ENCODE measurements at regions not wholly inside any gene's neighbourhood (a gene's known extent, or its start where the extent isn't known, plus 50 kb on each side); places are given as distances from the start of the nearest gene placed in this dataset.
"Not testable (repeated sequence)": the region's sequence is repeated elsewhere in the genome, so short reads cannot be mapped to it uniquely, and the experiment has no call there.

- DNase-seq (ENCODE audit: insufficient read length, low spot score) = no peak
Measured at GRCh38 chr4:66571145-66571695, 900.9 kb upstream of the EPHA5 start.

DNA sequence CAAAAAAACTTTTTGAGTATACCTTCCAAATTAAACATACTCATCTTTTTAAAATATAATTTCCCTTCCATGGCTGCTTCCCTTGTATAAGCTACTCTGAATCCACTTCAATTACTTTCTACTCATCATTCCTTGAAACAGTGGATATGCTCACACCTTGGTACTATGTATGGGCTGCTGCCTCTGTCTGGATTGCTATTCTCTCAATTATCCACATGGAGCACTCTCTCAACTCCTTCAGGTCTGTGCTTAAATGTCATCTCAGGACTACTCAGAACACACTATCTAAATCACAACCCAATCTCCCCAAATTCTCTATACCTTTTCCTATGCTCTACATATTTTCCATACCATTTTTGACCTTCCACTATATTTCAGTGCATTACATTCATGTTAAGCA lies 898.9 kb upstream of the EPHA5 start:
- FAIRE-seq (no peak), DNase-seq (ENCODE audit: insufficient read length, low spot score) (no peak)

More at GRCh38 chr4:66571145-66571695, 900.9 kb upstream of the EPHA5 start:
- FAIRE-seq = no peak

DNA sequence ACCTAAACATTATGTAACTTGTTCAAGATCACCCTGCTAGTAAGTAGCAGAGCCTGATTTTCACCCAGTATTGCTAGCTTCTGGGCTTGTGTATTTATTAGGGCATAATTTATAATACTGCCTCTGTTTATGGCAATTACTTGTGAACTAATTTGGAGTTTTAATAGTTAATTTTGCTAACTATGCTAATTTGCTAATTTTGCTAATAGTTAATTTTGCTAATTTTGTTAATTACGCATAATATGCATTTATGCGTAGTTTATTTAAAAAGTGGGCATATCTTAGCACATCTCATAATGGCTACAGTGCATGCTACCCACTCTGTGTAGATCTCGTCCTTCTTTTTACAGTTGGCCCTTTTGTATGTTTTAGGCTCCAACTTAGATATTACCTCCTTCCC lies 898.1 kb upstream of the EPHA5 start:
- FAIRE-seq (no peak), DNase-seq (ENCODE audit: insufficient read length, low spot score) (no peak)

DNA sequence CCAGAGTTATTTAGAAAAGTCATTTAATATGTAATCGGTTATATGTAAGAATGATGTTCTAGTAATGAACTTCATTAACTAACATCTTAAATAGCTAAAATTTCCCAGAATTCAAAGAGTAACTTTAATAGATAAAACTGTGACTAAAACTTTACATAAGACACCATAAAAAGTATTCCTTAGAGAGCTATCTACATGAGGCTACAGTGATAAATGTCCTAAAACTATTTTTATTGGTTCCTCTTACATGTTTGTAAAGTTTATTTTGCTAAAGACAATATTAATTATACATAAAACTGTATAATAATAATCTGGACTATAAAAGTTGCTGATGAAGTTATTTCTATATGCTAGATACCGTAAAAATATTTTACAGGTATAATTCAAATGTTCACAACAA lies 897.7 kb upstream of the EPHA5 start:
- no peak for DNase-seq (ENCODE audit: insufficient read length, low spot score)
- FAIRE-seq = no peak

GRCh38 chr4:66567551-66567950 lies 897.3 kb upstream of the EPHA5 start:
- DNase-seq (ENCODE audit: insufficient read length, low spot score) (no peak), FAIRE-seq (no peak)

DNA sequence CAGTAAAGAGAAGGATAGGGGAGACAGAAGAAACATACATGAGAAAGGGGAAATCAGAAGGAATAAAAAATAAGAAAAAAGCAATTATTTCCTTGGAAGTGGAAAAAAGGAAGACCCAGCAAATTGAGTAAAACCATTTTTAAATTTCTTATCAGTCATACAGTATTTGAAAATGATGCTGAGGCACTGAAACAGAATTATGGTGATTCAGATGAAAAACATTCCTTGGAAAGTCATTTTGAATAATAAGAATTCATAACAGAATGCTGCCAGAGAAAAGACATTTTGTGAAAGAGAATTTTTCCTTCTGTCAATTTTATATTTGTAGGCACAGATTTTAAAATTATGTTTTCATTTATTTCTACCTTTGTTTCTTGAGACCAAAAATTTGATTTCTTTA lies 895.5 kb upstream of the EPHA5 start:
- no peak for FAIRE-seq

GRCh38 chr4:66564901-66565651 lies 894.8 kb upstream of the EPHA5 start:
- DNase-seq (ENCODE audit: insufficient read length, low spot score) (no peak), FAIRE-seq (no peak)

More for the DNA sequence above, 895.5 kb upstream of the EPHA5 start:
- DNase-seq (ENCODE audit: insufficient read length, low spot score) = no peak

GRCh38 chr4:66562276-66562806 lies 892.1 kb upstream of the EPHA5 start:
- no peak for FAIRE-seq
- DNase-seq (ENCODE audit: insufficient read length, low spot score) = no peak

DNA sequence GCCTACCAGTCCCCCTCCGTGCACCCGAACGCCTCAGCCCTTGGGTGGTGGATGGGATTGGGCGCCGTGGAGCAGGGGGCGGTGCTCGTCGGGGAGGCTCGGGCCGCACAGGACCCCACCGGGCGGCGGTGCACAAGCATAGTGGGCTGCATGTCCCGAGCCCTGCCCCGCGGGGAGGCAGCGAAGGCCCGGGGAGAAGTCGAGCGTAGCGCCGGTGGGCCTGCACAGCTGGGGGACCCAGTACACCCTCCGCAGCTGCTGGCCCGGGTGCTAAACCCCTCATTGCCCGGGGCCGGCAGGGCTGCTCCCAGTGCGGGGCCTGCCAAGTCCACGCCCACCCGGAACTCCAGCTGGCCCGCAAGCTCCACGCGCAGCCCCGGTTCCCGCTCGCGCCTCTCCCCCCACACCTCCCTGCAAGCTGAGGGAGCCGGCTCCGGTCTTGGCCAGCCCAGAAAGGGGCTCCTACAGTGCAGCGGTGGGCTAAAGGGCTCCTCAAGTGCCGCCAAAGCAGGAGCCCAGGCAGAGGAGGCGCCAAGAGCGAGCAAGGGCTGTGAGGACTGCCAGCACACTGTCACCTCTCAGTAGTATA lies 891.3 kb upstream of the EPHA5 start:
- FAIRE-seq = not testable (repeated sequence)

DNA sequence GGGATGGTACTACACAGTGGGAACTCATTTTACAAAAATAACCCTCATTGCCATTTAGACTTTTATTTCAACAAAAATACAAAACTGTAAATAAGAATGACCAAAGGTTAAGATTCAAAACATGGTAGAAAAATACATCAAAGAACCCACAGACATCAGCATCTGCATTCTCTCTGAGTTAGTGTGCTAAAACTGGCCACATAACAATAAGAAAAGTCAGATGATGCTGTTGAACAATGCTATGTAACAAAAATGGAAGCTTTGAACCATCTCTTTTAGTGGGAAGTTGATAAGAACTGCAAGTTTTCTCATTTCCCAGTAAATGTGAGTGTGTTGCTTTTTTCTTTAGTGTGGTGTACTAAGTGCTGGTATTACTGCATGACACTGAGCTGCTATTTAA lies 888.4 kb upstream of the EPHA5 start:
- no peak for DNase-seq (ENCODE audit: insufficient read length, low spot score)
- no peak for FAIRE-seq

More for the DNA sequence above, 891.3 kb upstream of the EPHA5 start:
- not testable (repeated sequence) for DNase-seq (ENCODE audit: insufficient read length, low spot score)

GRCh38 chr4:66556651-66557278 lies 886.5 kb upstream of the EPHA5 start:
- DNase-seq (ENCODE audit: insufficient read length, low spot score) (no peak), FAIRE-seq (no peak)

DNA sequence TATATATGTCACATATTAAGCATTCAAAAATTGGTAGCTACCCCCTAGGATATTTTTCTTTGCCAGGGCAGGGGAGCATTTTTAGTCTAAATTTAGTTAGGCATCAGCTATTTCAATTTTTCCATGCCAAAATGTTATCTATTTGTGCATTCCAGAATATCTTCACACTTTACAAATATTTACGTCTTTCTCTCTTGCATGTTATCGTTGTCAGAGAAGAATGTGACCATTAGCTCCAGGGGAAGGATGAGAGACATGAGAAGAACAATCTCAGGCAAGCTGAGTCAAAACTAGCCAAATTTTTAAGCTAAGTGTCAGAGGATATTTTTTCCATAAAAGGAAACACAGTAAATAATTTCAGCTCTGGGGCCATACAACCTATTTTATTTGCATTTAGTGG lies 885.0 kb upstream of the EPHA5 start:
- no peak for FAIRE-seq

DNA sequence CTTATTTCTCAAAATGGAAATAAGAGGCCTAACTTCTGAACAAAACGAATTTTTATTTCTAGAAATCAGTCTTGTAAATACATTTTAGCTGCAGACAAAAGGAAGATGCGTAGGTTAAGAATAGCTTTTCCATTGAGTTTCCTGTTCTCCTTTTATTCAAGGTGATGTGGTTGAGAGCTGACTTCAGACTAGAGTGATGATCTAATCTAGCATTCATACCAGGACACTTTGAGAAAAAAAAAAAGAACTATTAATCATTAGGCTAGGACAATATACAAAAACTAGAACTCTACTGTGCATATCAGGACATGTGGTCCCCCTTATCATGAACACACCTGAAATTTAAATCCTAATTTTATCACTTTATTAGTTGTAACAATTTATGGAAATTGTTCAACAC lies 884.5 kb upstream of the EPHA5 start:
- FAIRE-seq = no peak
- DNase-seq (ENCODE audit: insufficient read length, low spot score) = no peak

More for the DNA sequence above, 885.0 kb upstream of the EPHA5 start:
- DNase-seq (ENCODE audit: insufficient read length, low spot score) = no peak

GRCh38 chr4:66545301-66545700 lies 875.0 kb upstream of the EPHA5 start:
- FAIRE-seq; DNase-seq (ENCODE audit: insufficient read length, low spot score): not testable (repeated sequence)

DNA sequence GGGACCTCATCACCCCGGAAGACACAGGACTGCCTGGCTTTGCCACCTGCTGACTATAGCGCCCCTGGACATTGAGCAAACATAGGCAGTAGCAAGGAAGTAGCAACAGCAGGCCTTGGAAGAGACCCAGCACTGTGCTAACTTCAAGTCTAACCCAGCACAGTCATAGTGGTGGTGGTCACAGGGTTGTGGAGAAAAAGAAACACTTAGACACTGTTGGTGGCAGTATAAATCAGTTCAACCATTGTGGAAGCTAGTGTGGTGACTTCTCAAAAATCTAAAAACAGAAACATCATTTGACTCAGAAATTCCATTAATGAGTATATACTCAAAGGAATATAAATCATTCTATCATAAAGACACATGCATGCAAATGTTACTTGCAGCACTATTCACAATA lies 874.0 kb upstream of the EPHA5 start:
- FAIRE-seq = no peak
- no peak for DNase-seq (ENCODE audit: insufficient read length, low spot score)

DNA sequence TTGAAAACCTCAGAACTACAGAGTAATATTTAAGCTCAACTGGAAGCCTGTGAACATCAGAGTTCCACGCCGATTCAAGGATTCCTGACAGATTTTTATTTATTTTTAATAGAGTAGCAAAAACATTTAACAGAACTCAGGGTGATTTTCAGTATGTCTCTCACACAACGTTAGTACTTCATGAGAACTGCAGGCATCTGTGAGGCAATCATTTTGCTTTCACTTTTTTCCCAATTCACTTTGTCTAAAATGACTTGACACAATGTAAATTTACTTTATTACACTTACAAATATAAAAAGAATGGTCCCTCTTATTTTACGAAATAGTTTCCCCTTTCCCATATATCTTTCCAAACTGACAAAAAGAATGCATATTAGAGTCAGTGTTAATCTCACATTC lies 869.5 kb upstream of the EPHA5 start:
- DNase-seq (ENCODE audit: insufficient read length, low spot score) (no peak), FAIRE-seq (no peak)

DNA sequence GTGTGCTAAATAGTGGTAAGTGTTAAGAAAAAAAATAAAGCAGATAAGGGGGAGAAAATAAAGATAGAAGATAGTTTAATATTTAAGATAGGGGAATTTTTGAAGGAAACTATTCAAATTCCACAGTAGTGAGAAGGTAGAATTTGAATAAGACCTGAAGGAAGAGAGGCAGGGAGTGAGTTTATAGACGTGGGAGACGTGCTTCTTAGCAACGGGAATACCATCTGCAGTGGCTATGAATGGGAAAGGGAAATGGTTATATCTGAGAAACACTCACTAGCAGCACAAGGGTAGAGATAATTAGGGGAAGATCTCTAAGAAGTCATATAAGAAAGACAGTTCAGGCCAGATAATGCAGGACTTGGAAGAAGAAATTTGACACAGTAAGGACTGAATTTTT lies 854.5 kb upstream of the EPHA5 start:
- DNase-seq (ENCODE audit: insufficient read length, low spot score) (no peak), FAIRE-seq (no peak)

GRCh38 chr4:66522244-66522643 lies 852.0 kb upstream of the EPHA5 start:
- FAIRE-seq = no peak
- no peak for DNase-seq (ENCODE audit: insufficient read length, low spot score)

GRCh38 chr4:66516940-66517339 lies 846.7 kb upstream of the EPHA5 start:
- FAIRE-seq = no peak

GRCh38 chr4:66506985-66507384 lies 836.7 kb upstream of the EPHA5 start:
- no peak for FAIRE-seq

More at GRCh38 chr4:66516940-66517339, 846.7 kb upstream of the EPHA5 start:
- DNase-seq (ENCODE audit: insufficient read length, low spot score) = no peak

DNA sequence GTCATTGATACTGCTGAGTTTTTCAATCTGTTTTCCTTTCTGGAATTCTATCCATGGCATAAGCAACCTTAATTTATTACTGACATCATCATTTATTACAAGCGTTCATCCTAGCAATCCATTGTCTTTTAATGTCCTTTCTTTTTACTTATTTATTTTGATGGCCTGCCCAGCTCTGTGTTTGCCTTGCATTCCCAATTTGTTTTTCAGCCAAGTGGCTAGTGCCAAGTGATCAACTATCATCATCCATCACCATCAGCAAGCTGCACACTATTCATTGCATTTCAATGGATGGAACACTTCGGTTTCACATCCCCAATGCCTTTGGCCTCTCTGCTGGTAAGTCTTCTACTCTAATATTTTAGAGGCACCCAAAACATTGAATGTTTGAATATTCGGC lies 831.7 kb upstream of the EPHA5 start:
- no peak for DNase-seq (ENCODE audit: insufficient read length, low spot score)
- FAIRE-seq = no peak

More at GRCh38 chr4:66506985-66507384, 836.7 kb upstream of the EPHA5 start:
- DNase-seq (ENCODE audit: insufficient read length, low spot score) = no peak
